Keratinocyte (primary cell): ENCODE measurements at regions not wholly inside any gene's neighbourhood (a gene's known extent, or its start where the extent isn't known, plus 50 kb on each side); places are given as distances from the start of the nearest gene placed in this dataset.

Experiments
- DNase-seq: peaks from one replicate; pipeline ENCODE4 v3.0.0-alpha.2; 2011; ENCODE audit warnings: low read depth, missing footprints, low spot score
- FAIRE-seq: peaks from 2 replicates; lab custom pipeline; 2011; peaks lifted over from hg19 to GRCh38; lab: Jason Lieb, UNC
- H2AFZ ChIP-seq: 2 replicates; pipeline ENCODE4 v1.6.0; 2012; ENCODE audit warnings: low read length, control low read depth, inconsistent platforms; ENCODE audit not compliant: control insufficient read depth
- H3K27ac ChIP-seq: 2 replicates; pipeline ENCODE4 v1.5.1; 2011; ENCODE audit warnings: low read length; ENCODE audit not compliant: control insufficient read depth, insufficient read depth
- H3K27me3 ChIP-seq: 3 replicates; pipeline ENCODE4 v1.6.0; 2011; ENCODE audit warnings: low read length; ENCODE audit not compliant: control insufficient read depth, insufficient read depth; ENCODE audit errors: extremely low read depth
- H3K36me3 ChIP-seq, 2 experiments: 2 replicates in 1 of 2; 3 replicates in 1 of 2; pipeline ENCODE4 v1.5.1; 2011; ENCODE audit warnings: low read length in 2 of 2, mild to moderate bottlenecking in 1 of 2; ENCODE audit not compliant: control insufficient read depth in 2 of 2, insufficient read depth in 2 of 2; ENCODE audit errors: extremely low read depth in 1 of 2
- H3K4me1 ChIP-seq: 3 replicates; pipeline ENCODE4 v1.5.1; 2011; ENCODE audit warnings: low read length; ENCODE audit not compliant: control insufficient read depth, insufficient read depth; ENCODE audit errors: extremely low read depth
- H3K4me2 ChIP-seq: 3 replicates; pipeline ENCODE4 v1.6.0; 2011; ENCODE audit warnings: low read depth, low read length; ENCODE audit not compliant: control insufficient read depth, insufficient read depth; ENCODE audit errors: extremely low read depth
- H3K4me3 ChIP-seq, 3 experiments: fragments of 200-600 bp in 1 of 3; sonication (generic) in 1 of 3; 2 replicates in 2 of 3; 3 replicates in 1 of 3; pipeline ENCODE4 v1.5.1; 2011 to 2016; ENCODE audit warnings: low read length in 3 of 3, mild to moderate bottlenecking in 3 of 3, control low read depth in 2 of 3, inconsistent platforms in 1 of 3, low read depth in 1 of 3, mixed read lengths in 1 of 3, mixed run types in 1 of 3, moderate library complexity in 1 of 3; ENCODE audit not compliant: control insufficient read depth in 2 of 3, insufficient read depth in 2 of 3; ENCODE audit errors: extremely low read depth in 1 of 3
- H3K79me2 ChIP-seq: 2 replicates; pipeline ENCODE4 v1.6.0; 2012; ENCODE audit warnings: low read length; ENCODE audit not compliant: control insufficient read depth, insufficient read depth
- H3K9ac ChIP-seq: 3 replicates; pipeline ENCODE4 v1.6.0; 2011; ENCODE audit warnings: low read length; ENCODE audit not compliant: control insufficient read depth, insufficient read depth; ENCODE audit errors: extremely low read depth
- H3K9me1 ChIP-seq: 3 replicates; pipeline ENCODE4 v1.6.0; 2011; ENCODE audit warnings: low read length; ENCODE audit not compliant: control insufficient read depth, insufficient read depth; ENCODE audit errors: extremely low read depth
- H3K9me3 ChIP-seq: 2 replicates; pipeline ENCODE4 v1.5.1; 2012; ENCODE audit warnings: low read depth, low read length; ENCODE audit not compliant: control insufficient read depth
- H4K20me1 ChIP-seq: 3 replicates; pipeline ENCODE4 v1.6.0; 2011; ENCODE audit warnings: low read length; ENCODE audit not compliant: control insufficient read depth, insufficient read depth; ENCODE audit errors: extremely low read depth
- EZH2 ChIP-seq: IDR thresholded peaks from one replicate; pipeline ENCODE4 v1.6.1; 2012; ENCODE audit warnings: inconsistent platforms, mild to moderate bottlenecking, low read length, moderate library complexity
- dilution Hi-C: fragments of 300-500 bp; cut with MboI; formaldehyde crosslinking; loops from one replicate; pipeline ENCODE4 v1.7.0; 2020; ENCODE audit warnings: low sequenced_read_pairs; ENCODE audit not compliant: extremely low pct_ligation_motif_present
- TF ChIP-seq, protein P1 (sequence below), 3 experiments: IDR thresholded peaks in 1 of 3; conservative IDR thresholded peaks in 1 of 3; optimal IDR thresholded peaks in 1 of 3; 2 replicates in 2 of 3; 3 replicates in 1 of 3; pipeline versions ENCODE3 to v1.5.1; 2011; ENCODE audit warnings: low read length in 3 of 3, mild to moderate bottlenecking in 3 of 3, moderate library complexity in 2 of 3, control low read depth in 1 of 3, inconsistent platforms in 1 of 3; ENCODE audit not compliant: insufficient read depth in 2 of 3; ENCODE audit errors: extremely low read depth in 1 of 3

DNA sequence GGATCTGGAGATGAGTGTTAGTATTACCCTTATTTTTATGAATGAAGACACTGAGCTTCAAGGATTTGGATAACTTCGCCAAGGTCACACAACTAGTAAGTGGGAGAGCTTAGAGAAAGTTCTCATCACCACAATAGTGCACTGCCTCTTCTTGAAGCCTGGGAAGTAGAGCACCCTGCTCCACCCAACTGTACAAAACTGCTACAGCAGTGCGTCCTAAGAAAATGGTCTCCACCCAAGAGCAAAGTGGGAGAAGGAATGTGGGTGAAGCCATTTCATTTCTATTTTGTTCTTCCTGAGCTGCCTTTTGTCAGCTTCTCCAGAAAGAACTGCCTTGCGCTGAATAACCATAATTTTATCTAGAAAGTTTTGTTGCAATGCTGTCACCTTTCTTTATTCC, 403.9 kb upstream of the FAT3 start:
- no peaks in the 10 kb centered on the region for H3K4me1 ChIP-seq
- H3K79me2 ChIP-seq: no peaks in the 10 kb centered on the region
- no peak overlapping the region for H3K4me2 ChIP-seq
- H3K9me3 ChIP-seq: no peaks in the 10 kb centered on the region
- FAIRE-seq: no peak
- H3K36me3 ChIP-seq: no peaks in the 10 kb centered on the region
- H2AFZ ChIP-seq: no peak overlapping the region
- H3K9me1 ChIP-seq: no peaks in the 10 kb centered on the region
- dilution Hi-C loops: no loop called here
- no peak for TF ChIP-seq EZH2
- TF ChIP-seq, protein P1, sequence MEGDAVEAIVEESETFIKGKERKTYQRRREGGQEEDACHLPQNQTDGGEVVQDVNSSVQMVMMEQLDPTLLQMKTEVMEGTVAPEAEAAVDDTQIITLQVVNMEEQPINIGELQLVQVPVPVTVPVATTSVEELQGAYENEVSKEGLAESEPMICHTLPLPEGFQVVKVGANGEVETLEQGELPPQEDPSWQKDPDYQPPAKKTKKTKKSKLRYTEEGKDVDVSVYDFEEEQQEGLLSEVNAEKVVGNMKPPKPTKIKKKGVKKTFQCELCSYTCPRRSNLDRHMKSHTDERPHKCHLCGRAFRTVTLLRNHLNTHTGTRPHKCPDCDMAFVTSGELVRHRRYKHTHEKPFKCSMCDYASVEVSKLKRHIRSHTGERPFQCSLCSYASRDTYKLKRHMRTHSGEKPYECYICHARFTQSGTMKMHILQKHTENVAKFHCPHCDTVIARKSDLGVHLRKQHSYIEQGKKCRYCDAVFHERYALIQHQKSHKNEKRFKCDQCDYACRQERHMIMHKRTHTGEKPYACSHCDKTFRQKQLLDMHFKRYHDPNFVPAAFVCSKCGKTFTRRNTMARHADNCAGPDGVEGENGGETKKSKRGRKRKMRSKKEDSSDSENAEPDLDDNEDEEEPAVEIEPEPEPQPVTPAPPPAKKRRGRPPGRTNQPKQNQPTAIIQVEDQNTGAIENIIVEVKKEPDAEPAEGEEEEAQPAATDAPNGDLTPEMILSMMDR (optimal IDR thresholded peaks at IDR 0.05 in 1 of 3, IDR thresholded peaks at IDR 0.05 in 1 of 3, conservative IDR thresholded peaks at IDR 0.05 in 1 of 3; ENCODE audit: extremely low read depth in 1 of 3, insufficient read depth in 2 of 3, low read length in 3 of 3): no peak
- no peaks in the 10 kb centered on the region for H4K20me1 ChIP-seq
- DNase-seq: no peak
- H3K27me3 ChIP-seq: no peaks in the 10 kb centered on the region
- no peak overlapping the region for H3K4me3 ChIP-seq
- H3K9ac ChIP-seq: no peak overlapping the region
- H3K27ac ChIP-seq: no peak overlapping the region

DNA sequence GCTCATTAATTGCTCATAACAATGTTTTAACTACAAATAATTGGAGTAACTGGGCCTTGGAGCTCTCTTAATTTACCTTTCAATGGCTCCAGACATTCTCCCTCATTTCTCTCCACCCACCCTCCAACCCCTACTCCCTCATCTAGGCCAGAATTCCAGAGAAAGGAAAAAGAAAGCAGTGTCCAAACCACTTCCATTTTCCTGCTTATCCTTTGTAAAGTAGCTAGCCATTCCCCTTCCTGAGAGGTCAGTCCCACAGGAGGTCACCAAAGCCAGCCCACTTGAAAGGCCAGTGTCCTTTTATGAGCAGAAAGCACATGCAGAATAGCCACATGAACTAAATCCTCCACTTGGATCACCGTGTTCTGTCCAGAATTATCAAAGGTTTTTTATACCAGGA, 404.8 kb upstream of the FAT3 start:
- dilution Hi-C loops: no loop called here
- DNase-seq (no peak), FAIRE-seq (no peak)
- no peaks in the 10 kb centered on the region for H3K79me2 ChIP-seq
- no peaks in the 10 kb centered on the region for H3K36me3 ChIP-seq
- no peak overlapping the region for H3K9ac ChIP-seq
- H3K27ac ChIP-seq: no peak overlapping the region
- H3K9me3 ChIP-seq: no peaks in the 10 kb centered on the region
- H2AFZ ChIP-seq: no peak overlapping the region
- no peak for TF ChIP-seq EZH2
- TF ChIP-seq, protein P1 (optimal IDR thresholded peaks at IDR 0.05 in 1 of 3, IDR thresholded peaks at IDR 0.05 in 1 of 3, conservative IDR thresholded peaks at IDR 0.05 in 1 of 3; ENCODE audit: extremely low read depth in 1 of 3, insufficient read depth in 2 of 3, low read length in 3 of 3): no peak
- no peaks in the 10 kb centered on the region for H3K27me3 ChIP-seq
- no peaks in the 10 kb centered on the region for H3K9me1 ChIP-seq
- H3K4me1 ChIP-seq: no peaks in the 10 kb centered on the region
- no peak overlapping the region for H3K4me2 ChIP-seq
- H3K4me3 ChIP-seq: no peak overlapping the region
- H4K20me1 ChIP-seq: no peaks in the 10 kb centered on the region
